Subcutaneous abdominal adipose tissue (tissue), 5 donors: ENCODE measurements at regions not wholly inside any gene's neighbourhood (a gene's known extent, or its start where the extent isn't known, plus 50 kb on each side); places are given as distances from the start of the nearest gene placed in this dataset.

Source experiments
- H3K27ac ChIP-seq: one replicate; pipeline ENCODE4 v1.7.0; 2013; ENCODE audit warnings: low read depth, mild to moderate bottlenecking, inconsistent platforms, low read length, moderate library complexity
- H3K27me3 ChIP-seq, 5 donors: one replicate each; pipeline ENCODE4 v1.7.0; 2013; ENCODE audit warnings: low read length in 5 of 5, inconsistent platforms in 1 of 5; ENCODE audit not compliant: control insufficient read depth in 5 of 5, insufficient read depth in 4 of 5
- H3K36me3 ChIP-seq, 5 donors: one replicate each; pipeline ENCODE4 v1.7.0; 2013; ENCODE audit warnings: low read length in 5 of 5; ENCODE audit not compliant: control insufficient read depth in 5 of 5, insufficient read depth in 5 of 5
- H3K4me1 ChIP-seq, 5 donors: one replicate each; pipeline ENCODE4 v1.7.0; 2013; ENCODE audit warnings: low read length in 5 of 5, mild to moderate bottlenecking in 3 of 5, moderate library complexity in 1 of 5; ENCODE audit not compliant: control insufficient read depth in 5 of 5, insufficient read depth in 5 of 5
- H3K4me3 ChIP-seq, 5 donors: one replicate each; pipeline ENCODE4 v1.7.0; 2013; ENCODE audit warnings: low read length in 5 of 5, low read depth in 1 of 5
- H3K9ac ChIP-seq, 5 donors: one replicate each; pipeline ENCODE4 v1.7.0; 2013; ENCODE audit warnings: low read length in 5 of 5, mild to moderate bottlenecking in 4 of 5, moderate library complexity in 3 of 5
- H3K9me3 ChIP-seq, 5 donors: one replicate each; pipeline ENCODE4 v1.7.0; 2013; ENCODE audit warnings: low read length in 5 of 5; ENCODE audit not compliant: control insufficient read depth in 5 of 5
- donor health status: healthy.
- donor health status: healthy.
- donor health status: healthy.
- donor health status: healthy.
- donor health status: healthy.

- Histone ChIP-seq H3K27me3 (no peaks in the 10 kb centered on the region), H3K4me1 (no peaks in the 10 kb centered on the region), H3K9me3 (no peaks in the 10 kb centered on the region), H3K27ac (no peak overlapping the region), H3K4me3 (no peak overlapping the region), H3K36me3 (no peaks in the 10 kb centered on the region), H3K9ac (no peak overlapping the region)
Measured at GRCh38 chr3:88979760-88980159, 127.7 kb upstream of the EPHA3 start.

GRCh38 chr3:88983458-88983857 is 124.0 kb upstream of the EPHA3 start:
- Histone ChIP-seq H3K27me3 (no peaks in the 10 kb centered on the region), H3K4me1 (no peaks in the 10 kb centered on the region), H3K36me3 (no peaks in the 10 kb centered on the region), H3K4me3 (no peak overlapping the region), H3K9ac (no peak overlapping the region), H3K27ac (no peak overlapping the region), H3K9me3 (no peaks in the 10 kb centered on the region)

GRCh38 chr3:88984256-88984655 is 123.2 kb upstream of the EPHA3 start:
- no peaks in the 10 kb centered on the region for H3K36me3 ChIP-seq
- no peaks in the 10 kb centered on the region for H3K4me1 ChIP-seq
- no peak overlapping the region for H3K4me3 ChIP-seq
- H3K9ac ChIP-seq: no peak overlapping the region
- H3K27me3 ChIP-seq: no peaks in the 10 kb centered on the region
- no peaks in the 10 kb centered on the region for H3K9me3 ChIP-seq
- no peak overlapping the region for H3K27ac ChIP-seq

GRCh38 chr3:88984832-88985231 is 122.6 kb upstream of the EPHA3 start:
- H3K27ac ChIP-seq: no peak overlapping the region
- no peaks in the 10 kb centered on the region for H3K27me3 ChIP-seq
- H3K36me3 ChIP-seq: no peaks in the 10 kb centered on the region
- H3K4me3 ChIP-seq: no peak overlapping the region
- no peaks in the 10 kb centered on the region for H3K9me3 ChIP-seq
- no peak overlapping the region for H3K9ac ChIP-seq
- no peaks in the 10 kb centered on the region for H3K4me1 ChIP-seq

- Histone ChIP-seq H3K27me3 (no peaks in the 10 kb centered on the region), H3K4me3 (no peak overlapping the region), H3K27ac (no peak overlapping the region), H3K9ac (no peak overlapping the region), H3K4me1 (no peaks in the 10 kb centered on the region), H3K9me3 (no peaks in the 10 kb centered on the region), H3K36me3 (no peaks in the 10 kb centered on the region)
Measured at GRCh38 chr3:88985491-88985890, 121.9 kb upstream of the EPHA3 start.

GRCh38 chr3:88986834-88987233 is 120.6 kb upstream of the EPHA3 start:
- no peaks in the 10 kb centered on the region for H3K36me3 ChIP-seq
- no peak overlapping the region for H3K4me3 ChIP-seq
- H3K27me3 ChIP-seq: no peaks in the 10 kb centered on the region
- no peak overlapping the region for H3K27ac ChIP-seq
- H3K9ac ChIP-seq: no peak overlapping the region
- no peaks in the 10 kb centered on the region for H3K9me3 ChIP-seq
- H3K4me1 ChIP-seq: no peaks in the 10 kb centered on the region

- H3K4me1 ChIP-seq: no peaks in the 10 kb centered on the region
- no peaks in the 10 kb centered on the region for H3K9me3 ChIP-seq
- no peaks in the 10 kb centered on the region for H3K27me3 ChIP-seq
Measured at GRCh38 chr3:88987776-88988175, 119.6 kb upstream of the EPHA3 start.

GRCh38 chr3:88988906-88989305 is 118.5 kb upstream of the EPHA3 start:
- no peaks in the 10 kb centered on the region for H3K4me1 ChIP-seq
- no peak overlapping the region for H3K27ac ChIP-seq
- no peak overlapping the region for H3K9ac ChIP-seq
- H3K9me3 ChIP-seq: no peaks in the 10 kb centered on the region
- H3K36me3 ChIP-seq: no peaks in the 10 kb centered on the region
- H3K4me3 ChIP-seq: no peak overlapping the region
- no peaks in the 10 kb centered on the region for H3K27me3 ChIP-seq

More at GRCh38 chr3:88987776-88988175, 119.6 kb upstream of the EPHA3 start:
- Histone ChIP-seq H3K36me3 (no peaks in the 10 kb centered on the region), H3K4me3 (no peak overlapping the region), H3K27ac (no peak overlapping the region), H3K9ac (no peak overlapping the region)

GRCh38 chr3:88991496-88991895 is 115.9 kb upstream of the EPHA3 start:
- H3K36me3 ChIP-seq: no peaks in the 10 kb centered on the region
- no peak overlapping the region for H3K4me3 ChIP-seq
- no peaks in the 10 kb centered on the region for H3K4me1 ChIP-seq
- no peak overlapping the region for H3K27ac ChIP-seq
- no peaks in the 10 kb centered on the region for H3K27me3 ChIP-seq
- no peaks in the 10 kb centered on the region for H3K9me3 ChIP-seq
- no peak overlapping the region for H3K9ac ChIP-seq

- Histone ChIP-seq H3K4me1 (no peaks in the 10 kb centered on the region), H3K27me3 (no peaks in the 10 kb centered on the region), H3K9ac (no peak overlapping the region), H3K36me3 (no peaks in the 10 kb centered on the region), H3K4me3 (no peak overlapping the region), H3K9me3 (peaks cover 0 to 7% (median 0%) of the 10 kb centered on the region in 5 donors), H3K27ac (no peak overlapping the region)
Measured at GRCh38 chr3:88996691-88997090, 110.7 kb upstream of the EPHA3 start.

- no peak overlapping the region for H3K4me3 ChIP-seq
- H3K36me3 ChIP-seq: no peaks in the 10 kb centered on the region
- peaks cover 0 to 7% (median 0%) of the 10 kb centered on the region in 5 donors for H3K9me3 ChIP-seq
- no peak overlapping the region for H3K9ac ChIP-seq
- H3K27ac ChIP-seq: no peak overlapping the region
- H3K27me3 ChIP-seq: no peaks in the 10 kb centered on the region
- no peaks in the 10 kb centered on the region for H3K4me1 ChIP-seq
Measured at GRCh38 chr3:88997260-88997659, 110.2 kb upstream of the EPHA3 start.
